Panc1 (cell line): ENCODE measurements at regions not wholly inside any gene's neighbourhood (a gene's known extent, or its start where the extent isn't known, plus 50 kb on each side); places are given as distances from the start of the nearest gene placed in this dataset.

Source experiments
- ATAC-seq: fragments of 200-7000 bp; cut with Tn5 transposase; 2 replicates; pipeline ENCODE4 v1.9.1; 2020; ENCODE audit warnings: mild to moderate bottlenecking, moderate library complexity
- BruUV-seq: library from RNA; stranded (reverse); fragments of 400-500 nt; replicated peaks from 2 replicates; lab custom pipeline; 2021; lab: Mats Ljungman, UMichigan
- CTCF ChIA-PET: fragments of 300-600 bp; sonication (Branson Sonifier 250); formaldehyde crosslinking; loops from one replicate; lab custom pipeline; 2022; ENCODE audit warnings: antibody characterized with exemption; lab: Charles Lee
- POLR2A ChIA-PET: fragments of 300-600 bp; sonication (Branson Sonifier 250); formaldehyde crosslinking; loops from one replicate; lab custom pipeline; 2022; ENCODE audit warnings: antibody characterized with exemption; lab: Charles Lee
- DNase-seq: peaks from one replicate; pipeline ENCODE4 v3.0.0-alpha.2; 2010; ENCODE audit warnings: low read depth, low spot score
- H3K27ac ChIP-seq: 2 replicates; pipeline ENCODE4 v1.5.1; 2011; ENCODE audit warnings: mild to moderate bottlenecking, low read length, inconsistent platforms
- H3K27me3 ChIP-seq: fragments of 200-500 bp; sonication (Bioruptor generic); 2 replicates; pipeline ENCODE4 v1.6.0; 2014; ENCODE audit warnings: low read length, inconsistent platforms; ENCODE audit not compliant: control insufficient read depth, insufficient read depth
- H3K36me3 ChIP-seq: fragments of 200-500 bp; sonication (Bioruptor generic); 2 replicates; pipeline ENCODE4 v1.5.1; 2014; ENCODE audit warnings: inconsistent platforms, mild to moderate bottlenecking, low read length, moderate library complexity; ENCODE audit not compliant: control insufficient read depth, insufficient read depth
- H3K4me1 ChIP-seq: 2 replicates; pipeline ENCODE4 v1.5.1; 2011; ENCODE audit warnings: inconsistent platforms, mild to moderate bottlenecking, low read length, moderate library complexity; ENCODE audit not compliant: control insufficient read depth, insufficient read depth
- H3K4me3 ChIP-seq, 2 experiments: 2 replicates each; pipeline ENCODE4 v1.5.1; 2011 to 2012; ENCODE audit warnings: low read depth in 2 of 2, low read length in 2 of 2, mild to moderate bottlenecking in 2 of 2, inconsistent platforms in 1 of 2, moderate library complexity in 1 of 2
- H3K9me3 ChIP-seq: fragments of 200-500 bp; sonication (Bioruptor generic); 2 replicates; pipeline ENCODE4 v1.5.1; 2014; ENCODE audit warnings: low read depth, mild to moderate bottlenecking, inconsistent platforms, low read length, moderate library complexity; ENCODE audit not compliant: control insufficient read depth, insufficient read depth
- POLR2AphosphoS5 ChIP-seq: IDR thresholded peaks from 2 replicates; pipeline ENCODE4 v1.6.1; 2012; ENCODE audit warnings: mild to moderate bottlenecking, low read depth, low read length, moderate library complexity
- REST ChIP-seq, 2 experiments: IDR thresholded peaks; 2 replicates each; pipeline ENCODE4 v1.6.1; 2011 to 2012; ENCODE audit warnings: low read depth in 2 of 2, control low read depth in 1 of 2, low read length in 1 of 2, mild to moderate bottlenecking in 1 of 2, moderate library complexity in 1 of 2; ENCODE audit not compliant: insufficient read depth in 1 of 2
- SIN3A ChIP-seq: IDR thresholded peaks from 2 replicates; pipeline ENCODE4 v1.6.1; 2012; ENCODE audit warnings: low read depth, mild to moderate bottlenecking, low read length, moderate library complexity, borderline replicate concordance; ENCODE audit not compliant: insufficient read depth
- TCF7L2 ChIP-seq: IDR thresholded peaks from 2 replicates; pipeline ENCODE4 v1.6.1; 2011; ENCODE audit warnings: mild to moderate bottlenecking, low read depth, low read length, inconsistent platforms
- in situ Hi-C: cut with HindIII; loops from 2 replicates; pipeline ENCODE4 v1.10.0; 2016; ENCODE audit warnings: low sequenced_read_pairs, low pct_unique_long_range_greater_than_20kb
- intact Hi-C: fragments of 100-400 bp; cut with micrococcal nuclease; formaldehyde crosslinking; loops from one replicate; pipeline ENCODE4 v1.10.0; 2022; ENCODE audit not compliant: unreplicated experiment
- TF ChIP-seq, protein P1 (sequence below): fragments of 450-650 bp; IDR thresholded peaks from 2 replicates; pipeline ENCODE4 v1.5.1; 2017; ENCODE audit warnings: mild to moderate bottlenecking

- Histone ChIP-seq H3K36me3 (no peaks in the 10 kb centered on the region), H3K4me3 (no peak overlapping the region), H3K27me3 (no peaks in the 10 kb centered on the region), H3K27ac (no peak overlapping the region), H3K4me1 (no peaks in the 10 kb centered on the region), H3K9me3 (no peaks in the 10 kb centered on the region)
- TF ChIP-seq TCF7L2 (no peak), SIN3A (no peak), REST (IDR thresholded peaks at IDR 0.05; ENCODE audit: insufficient read depth in 1 of 2, low read depth in 2 of 2, low read length in 1 of 2) (no peak), POLR2AphosphoS5 (no peak)
- TF ChIP-seq, protein P1, sequence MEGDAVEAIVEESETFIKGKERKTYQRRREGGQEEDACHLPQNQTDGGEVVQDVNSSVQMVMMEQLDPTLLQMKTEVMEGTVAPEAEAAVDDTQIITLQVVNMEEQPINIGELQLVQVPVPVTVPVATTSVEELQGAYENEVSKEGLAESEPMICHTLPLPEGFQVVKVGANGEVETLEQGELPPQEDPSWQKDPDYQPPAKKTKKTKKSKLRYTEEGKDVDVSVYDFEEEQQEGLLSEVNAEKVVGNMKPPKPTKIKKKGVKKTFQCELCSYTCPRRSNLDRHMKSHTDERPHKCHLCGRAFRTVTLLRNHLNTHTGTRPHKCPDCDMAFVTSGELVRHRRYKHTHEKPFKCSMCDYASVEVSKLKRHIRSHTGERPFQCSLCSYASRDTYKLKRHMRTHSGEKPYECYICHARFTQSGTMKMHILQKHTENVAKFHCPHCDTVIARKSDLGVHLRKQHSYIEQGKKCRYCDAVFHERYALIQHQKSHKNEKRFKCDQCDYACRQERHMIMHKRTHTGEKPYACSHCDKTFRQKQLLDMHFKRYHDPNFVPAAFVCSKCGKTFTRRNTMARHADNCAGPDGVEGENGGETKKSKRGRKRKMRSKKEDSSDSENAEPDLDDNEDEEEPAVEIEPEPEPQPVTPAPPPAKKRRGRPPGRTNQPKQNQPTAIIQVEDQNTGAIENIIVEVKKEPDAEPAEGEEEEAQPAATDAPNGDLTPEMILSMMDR = no peak
- no TSS peak for BruUV-seq
- POLR2A ChIA-PET = no interaction called here
- intact Hi-C loops (no loop called here), in situ Hi-C loops (no loop called here)
- CTCF ChIA-PET = no interaction called here
- ATAC-seq (no peak), DNase-seq (no peak)
Observed at GRCh38 chr6:133767357-133767970, 121.4 kb upstream of the TCF21 start.

GRCh38 chr6:133768656-133769295 lies 120.1 kb upstream of the TCF21 start:
- in situ Hi-C loops = no loop called here
- Histone ChIP-seq H3K27ac (no peak overlapping the region), H3K4me3 (no peak overlapping the region), H3K27me3 (no peaks in the 10 kb centered on the region), H3K9me3 (no peaks in the 10 kb centered on the region), H3K4me1 (no peaks in the 10 kb centered on the region), H3K36me3 (no peaks in the 10 kb centered on the region)
- no peak for ATAC-seq
- BruUV-seq = no TSS peak
- DNase-seq = no peak
- intact Hi-C loops = no loop called here
- TF ChIP-seq SIN3A = no peak
- TF ChIP-seq, protein P1 = no peak
- CTCF ChIA-PET = no interaction called here
- POLR2A ChIA-PET = no interaction called here
